ENCODE measurements at regions not wholly inside any gene's neighbourhood (a gene's known extent, or its start where the extent isn't known, plus 50 kb on each side); places are given as distances from the start of the nearest gene placed in this dataset.
A peak's percentile ranks its signal among the peaks of the same experiment; 100 is the strongest.
"Not testable (repeated sequence)": the region's sequence is repeated elsewhere in the genome, so short reads cannot be mapped to it uniquely, and the experiment has no call there.

GRCh38 chr6:147667082-147667481 is 158.6 kb downstream of the SAMD5 start:
- no peak for DNase-seq (ENCODE audit: low read depth)

- DNase-seq (ENCODE audit: low read depth) = no peak
These were observed 165.6 kb downstream of the SAMD5 start for GRCh38 chr6:147674099-147674498.

GRCh38 chr6:147674794-147675193 is 166.3 kb downstream of the SAMD5 start:
- DNase-seq (ENCODE audit: low read depth) = no peak

GRCh38 chr6:147675281-147675680 is 166.8 kb downstream of the SAMD5 start:
- peak; percentile 82 for DNase-seq (ENCODE audit: low read depth)

GRCh38 chr6:147676495-147677199 is 168.2 kb downstream of the SAMD5 start:
- DNase-seq (ENCODE audit: low read depth) = peak; percentile 39

- no peak for DNase-seq (ENCODE audit: low read depth)
These were observed 169.2 kb downstream of the SAMD5 start for GRCh38 chr6:147677647-147678046.

GRCh38 chr6:147678253-147678652 is 169.8 kb downstream of the SAMD5 start:
- no peak for DNase-seq (ENCODE audit: low read depth)

- no peak for DNase-seq (ENCODE audit: low read depth)
These were observed 176.4 kb downstream of the SAMD5 start for GRCh38 chr6:147684906-147685305.

- DNase-seq (ENCODE audit: low read depth) = peak; percentile 59
These were observed 180.9 kb downstream of the SAMD5 start for GRCh38 chr6:147689398-147689797.

GRCh38 chr6:147691446-147691845 is 183.0 kb downstream of the SAMD5 start:
- DNase-seq (ENCODE audit: low read depth) = no peak

- no peak for DNase-seq (ENCODE audit: low read depth)
These were observed 184.7 kb downstream of the SAMD5 start for GRCh38 chr6:147693181-147693580.

- not testable (repeated sequence) for DNase-seq (ENCODE audit: low read depth)
These were observed 186.1 kb downstream of the SAMD5 start for GRCh38 chr6:147694556-147694955.

GRCh38 chr6:147695819-147696218 is 187.3 kb downstream of the SAMD5 start:
- no peak for DNase-seq (ENCODE audit: low read depth)

GRCh38 chr6:147699140-147699539 is 190.7 kb downstream of the SAMD5 start:
- DNase-seq (ENCODE audit: low read depth) = no peak

GRCh38 chr6:147699637-147700036 is 191.1 kb downstream of the SAMD5 start:
- DNase-seq (ENCODE audit: low read depth) = peak; percentile 76

GRCh38 chr6:147700436-147701209 is 192.1 kb downstream of the SAMD5 start:
- no peak for DNase-seq (ENCODE audit: low read depth)

- DNase-seq (ENCODE audit: low read depth) = no peak
These were observed 196.2 kb downstream of the SAMD5 start for GRCh38 chr6:147704691-147705090.

GRCh38 chr6:147707524-147707923 is 199.0 kb downstream of the SAMD5 start:
- DNase-seq (ENCODE audit: low read depth) = no peak

- DNase-seq (ENCODE audit: low read depth) = no peak
These were observed 199.7 kb downstream of the SAMD5 start for GRCh38 chr6:147708170-147708569.

- DNase-seq (ENCODE audit: low read depth) = no peak
These were observed 201.1 kb downstream of the SAMD5 start for GRCh38 chr6:147709396-147710272.

GRCh38 chr6:147710890-147711289 is 202.4 kb downstream of the SAMD5 start:
- DNase-seq (ENCODE audit: low read depth) = no peak

- no peak for DNase-seq (ENCODE audit: low read depth)
These were observed 203.0 kb downstream of the SAMD5 start for GRCh38 chr6:147711476-147711875.
